Astrocyte of the spinal cord (primary cell): ENCODE measurements at regions not wholly inside any gene's neighbourhood (a gene's known extent, or its start where the extent isn't known, plus 50 kb on each side); places are given as distances from the start of the nearest gene placed in this dataset.
A peak's percentile ranks its signal among the peaks of the same experiment; 100 is the strongest.

ENCODE experiments used
- DNase-seq: peaks from one replicate; pipeline ENCODE4 v3.0.0; 2011; ENCODE audit warnings: low read depth, low spot score
- H3K4me3 ChIP-seq: 2 replicates; pipeline ENCODE4 v1.5.1; 2011; ENCODE audit warnings: low read depth, mild to moderate bottlenecking, low read length, moderate library complexity
- CTCF ChIP-seq: IDR thresholded peaks from 2 replicates; pipeline ENCODE4 v1.5.1; 2012; ENCODE audit warnings: low read depth, mild to moderate bottlenecking, low read length, inconsistent platforms
- in situ Hi-C: cut with HindIII; loops from 2 replicates; pipeline ENCODE4 v1.10.0; 2017; ENCODE audit warnings: low sequenced_read_pairs

- peak; percentile 43 for DNase-seq
- TF ChIP-seq CTCF: no peak
- in situ Hi-C loops: no loop called here
- no peak overlapping the region for H3K4me3 ChIP-seq
Measured at GRCh38 chr7:68547181-68547580, 1051.1 kb upstream of the AUTS2 start.

- H3K4me3 ChIP-seq: no peak overlapping the region
- in situ Hi-C loops: no loop called here
- TF ChIP-seq CTCF: no peak
- DNase-seq: no peak
Measured at GRCh38 chr7:68547799-68548198, 1050.5 kb upstream of the AUTS2 start.

GRCh38 chr7:68550027-68550426 is 1048.2 kb upstream of the AUTS2 start:
- in situ Hi-C loops: no loop called here
- no peak for TF ChIP-seq CTCF
- DNase-seq: no peak
- no peak overlapping the region for H3K4me3 ChIP-seq

- in situ Hi-C loops: no loop called here
- DNase-seq: no peak
- H3K4me3 ChIP-seq: no peak overlapping the region
- no peak for TF ChIP-seq CTCF
Measured at GRCh38 chr7:68550635-68551034, 1047.6 kb upstream of the AUTS2 start.

GRCh38 chr7:68556537-68556936 is 1041.7 kb upstream of the AUTS2 start:
- TF ChIP-seq CTCF: no peak
- DNase-seq: no peak
- H3K4me3 ChIP-seq: no peak overlapping the region
- in situ Hi-C loops: no loop called here

GRCh38 chr7:68559518-68559917 is 1038.8 kb upstream of the AUTS2 start:
- no peak for TF ChIP-seq CTCF
- no peak overlapping the region for H3K4me3 ChIP-seq
- in situ Hi-C loops: no loop called here
- no peak for DNase-seq

GRCh38 chr7:68562323-68562899 is 1035.9 kb upstream of the AUTS2 start:
- in situ Hi-C loops: no loop called here
- H3K4me3 ChIP-seq: no peak overlapping the region
- no peak for DNase-seq
- TF ChIP-seq CTCF: no peak
